Right lobe of liver (tissue), 6 donors: ENCODE measurements at regions not wholly inside any gene's neighbourhood (a gene's known extent, or its start where the extent isn't known, plus 50 kb on each side); places are given as distances from the start of the nearest gene placed in this dataset.

Experiments used
- ATAC-seq, 4 donors: fragments of 200-7000 bp; cut with Tn5 transposase; one replicate each; pipeline ENCODE4 v1.9.1; 2020; ENCODE audit warnings: mild to moderate bottlenecking in 4 of 4, moderate library complexity in 4 of 4
- DNase-seq, 3 donors: peaks; one replicate each; pipeline ENCODE4 v3.0.0-alpha.2; 2020
- H3K27ac ChIP-seq, 3 donors: fragments of 200-600 bp; one replicate each; pipeline ENCODE4 v1.8.0; 2022
- H3K27me3 ChIP-seq, 2 donors: fragments of 200-600 bp; one replicate each; pipeline ENCODE4 v1.8.0; 2022
- H3K36me3 ChIP-seq, 4 donors: fragments of 200-600 bp; sonication (generic) in 1 of 4; one replicate each; pipeline versions ENCODE4 v1.5.1 to v1.8.0; 2017 to 2022; ENCODE audit warnings: control low read depth in 1 of 4
- H3K4me1 ChIP-seq, 4 donors: fragments of 200-600 bp; sonication (generic) in 1 of 4; one replicate each; pipeline versions ENCODE4 v1.5.1 to v1.8.0; 2017 to 2022; ENCODE audit warnings: control low read depth in 1 of 4
- H3K4me3 ChIP-seq, 3 donors: fragments of 200-600 bp; one replicate each; pipeline ENCODE4 v1.8.0; 2022
- H3K9me3 ChIP-seq, 4 donors: fragments of 200-600 bp; sonication (generic) in 1 of 4; one replicate each; pipeline versions ENCODE4 v1.5.1 to v1.8.0; 2017 to 2022; ENCODE audit warnings: control low read depth in 1 of 4
- CTCF ChIP-seq, 4 donors: fragments of 200-600 bp in 3 of 4; fragments of 450-650 bp in 1 of 4; IDR thresholded peaks; one replicate each; pipeline versions ENCODE4 v1.5.1 to v1.8.0; 2016 to 2022; ENCODE audit warnings: antibody characterized with exemption in 4 of 4, mild to moderate bottlenecking in 2 of 4
- POLR2A ChIP-seq: fragments of 450-650 bp; IDR thresholded peaks from one replicate; pipeline ENCODE4 v1.6.1; 2017; ENCODE audit warnings: antibody characterized with exemption, mild to moderate bottlenecking
- WGBS: methylation state at CpG from one replicate; pipeline ENCODE4 v1.1.6; 2018; ENCODE audit warnings: low coverage, low lambda C conversion rate; ENCODE audit not compliant: insufficient coverage; ENCODE audit errors: missing lambda C conversion rate; 5-methylcytosine and 5-hydroxymethylcytosine counted together
- intact Hi-C, 2 donors: fragments of 100-400 bp; cut with DNase I; formaldehyde crosslinking; loops; one replicate each; pipeline versions ENCODE4 v1.11.2 to v1.14.1; 2022
- donor health status: DM: no; HTN: yes; CAD: no.
- donor health status: DM: no; HTN: no; CAD: no.
- donor health status: DM: no; HTN: no; CAD: no.
- donor health status: DM: no; HTN: yes; CAD: no.
- donor health status: DM: no; HTN: yes; CAD: no.

- Histone ChIP-seq H3K27ac (no peak overlapping the region), H3K4me3 (no peak overlapping the region), H3K36me3 (no peaks in the 10 kb centered on the region), H3K9me3 (no peaks in the 10 kb centered on the region), H3K27me3 (no peaks in the 10 kb centered on the region), H3K4me1 (no peaks in the 10 kb centered on the region)
- intact Hi-C loops, result no loop called here
- DNase-seq (no peak), ATAC-seq (no peak)
- TF ChIP-seq POLR2A, result no peak
- no peak for TF ChIP-seq CTCF (IDR thresholded peaks at IDR 0.05)
- 9% methylated on average over 4 of the region's 5 CpGs for WGBS
These were observed 623.2 kb downstream of the CDH8 start for GRCh38 chr16:61413021-61413420.

DNA sequence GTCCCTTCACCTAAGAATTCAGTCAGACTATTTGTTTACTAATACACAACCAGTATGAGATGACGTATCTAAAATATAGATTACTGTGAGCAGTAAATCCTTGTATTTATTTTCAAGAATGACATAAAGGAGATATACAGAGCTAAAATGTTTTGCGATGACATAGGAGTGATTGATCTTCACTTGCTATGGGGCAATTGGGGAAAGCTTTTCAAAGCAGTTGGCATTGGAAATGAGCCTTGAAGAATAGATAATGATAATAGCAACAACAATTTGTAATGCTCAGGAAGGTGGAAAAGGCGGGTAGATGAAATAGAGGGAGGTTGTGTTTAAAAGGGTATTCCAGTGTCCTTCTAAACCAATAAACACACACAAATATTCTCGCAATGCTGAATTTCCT lies 623.7 kb downstream of the CDH8 start:
- Histone ChIP-seq H3K4me3 (no peak overlapping the region), H3K9me3 (no peaks in the 10 kb centered on the region), H3K36me3 (no peaks in the 10 kb centered on the region), H3K27me3 (no peaks in the 10 kb centered on the region), H3K27ac (no peak overlapping the region), H3K4me1 (no peaks in the 10 kb centered on the region)
- ATAC-seq, result no peak
- 45% methylated on average over 4 of the region's 4 CpGs for WGBS
- TF ChIP-seq CTCF (IDR thresholded peaks at IDR 0.05) (no peak), POLR2A (no peak)
- DNase-seq, result no peak
- intact Hi-C loops, result no loop called here

DNA sequence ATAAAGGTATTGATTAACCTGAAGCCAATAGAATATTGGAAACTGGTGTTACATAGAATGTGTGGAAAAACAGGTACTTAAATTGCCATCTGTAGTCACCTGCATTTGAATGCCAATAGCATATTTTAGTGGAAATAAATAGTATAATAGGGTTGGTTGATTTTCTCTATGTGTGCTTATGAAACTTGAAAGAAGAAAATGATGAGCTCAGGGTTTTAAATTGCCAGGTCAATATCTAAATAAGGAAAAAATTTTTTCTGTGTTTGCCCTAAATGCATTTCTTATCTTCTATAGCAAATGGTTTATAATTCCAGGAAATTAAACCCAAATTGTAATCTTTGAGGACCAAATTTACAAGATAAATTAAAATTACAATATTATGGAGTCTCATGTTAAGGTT lies 626.6 kb downstream of the CDH8 start:
- Histone ChIP-seq H3K4me1 (no peaks in the 10 kb centered on the region), H3K27ac (no peak overlapping the region), H3K9me3 (no peaks in the 10 kb centered on the region), H3K36me3 (no peaks in the 10 kb centered on the region), H3K27me3 (no peaks in the 10 kb centered on the region), H3K4me3 (no peak overlapping the region)
- ATAC-seq (no peak), DNase-seq (no peak)
- TF ChIP-seq CTCF (IDR thresholded peaks at IDR 0.05) (no peak), POLR2A (no peak)
- intact Hi-C loops, result no loop called here

DNA sequence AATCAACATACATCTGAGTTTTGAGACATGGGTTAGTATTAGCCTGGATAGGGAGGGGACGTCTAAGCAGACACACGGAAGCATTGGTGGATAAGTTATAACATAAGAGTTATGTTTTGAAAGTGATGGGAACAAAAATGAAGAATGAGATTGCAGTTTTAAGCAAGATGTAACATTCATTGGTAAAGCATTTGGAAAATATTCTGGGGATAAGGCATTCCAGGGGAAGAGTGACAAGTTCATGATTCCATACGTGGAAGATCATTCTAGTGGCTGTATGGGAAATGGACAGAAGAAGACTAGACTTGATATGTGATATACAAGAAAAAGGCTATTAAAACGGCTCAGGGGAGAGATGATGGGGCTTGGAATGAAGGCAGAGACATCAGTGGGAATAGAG lies 632.9 kb downstream of the CDH8 start:
- Histone ChIP-seq H3K4me1 (no peaks in the 10 kb centered on the region), H3K27me3 (no peaks in the 10 kb centered on the region), H3K4me3 (no peak overlapping the region), H3K9me3 (no peaks in the 10 kb centered on the region), H3K27ac (no peak overlapping the region), H3K36me3 (no peaks in the 10 kb centered on the region)
- 47% methylated on average over 4 of the region's 4 CpGs for WGBS
- ATAC-seq (no peak), DNase-seq (no peak)
- TF ChIP-seq POLR2A, result no peak
- TF ChIP-seq CTCF (IDR thresholded peaks at IDR 0.05), result no peak
- intact Hi-C loops, result no loop called here

GRCh38 chr16:61391896-61392295 lies 644.3 kb downstream of the CDH8 start:
- 57% methylated on average over 4 of the region's 4 CpGs for WGBS
- TF ChIP-seq POLR2A (no peak), CTCF (IDR thresholded peaks at IDR 0.05) (no peak)
- no peak for DNase-seq
- Histone ChIP-seq H3K9me3 (no peaks in the 10 kb centered on the region), H3K4me3 (no peak overlapping the region), H3K27me3 (no peaks in the 10 kb centered on the region), H3K4me1 (no peaks in the 10 kb centered on the region), H3K27ac (no peak overlapping the region), H3K36me3 (no peaks in the 10 kb centered on the region)
- intact Hi-C loops, result no loop called here
- no peak for ATAC-seq
